ENCODE measurements at regions not wholly inside any gene's neighbourhood (a gene's known extent, or its start where the extent isn't known, plus 50 kb on each side); places are given as distances from the start of the nearest gene placed in this dataset.

DNA sequence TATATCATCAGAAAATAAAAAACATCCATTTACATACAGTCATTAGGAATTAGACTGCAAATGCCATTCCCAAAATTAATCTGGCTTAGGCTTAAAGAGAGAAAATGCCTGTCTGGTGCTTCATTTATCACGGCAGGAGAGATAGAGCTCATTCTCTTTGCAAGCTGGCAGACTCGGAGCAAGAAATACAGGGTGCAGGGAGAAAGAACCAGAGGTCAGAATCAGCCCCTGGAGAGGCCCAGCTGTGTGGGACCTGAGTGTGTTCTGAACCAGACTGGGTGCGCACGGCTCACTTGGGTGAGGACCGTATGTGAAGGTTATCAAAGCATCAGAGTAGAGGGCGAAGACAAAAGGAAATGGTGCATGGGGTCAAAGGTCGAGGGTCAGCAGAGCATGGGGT lies 227.8 kb downstream of the ACKR3 start:
- 75% methylated on average over 5 of the region's 7 CpGs for WGBS (ENCODE audit: insufficient coverage)
- ChIA-PET POLR2A (no interaction called here), CTCF (no interaction called here)
- Histone ChIP-seq H3K27me3 (replicated peaks in 2 of 5; ENCODE audit: control insufficient read depth in 4 of 5, insufficient read depth in 5 of 5, low read length in 4 of 5) (peaks cover 0 to 14% (median 7%) of the 10 kb centered on the region in 5 experiments), H3K4me1 (ENCODE audit: control extremely low read depth in 1 of 4, control insufficient read depth in 4 of 4, insufficient read depth in 4 of 4, low read length in 3 of 4) (no peaks in the 10 kb centered on the region), H3K9me3 (ENCODE audit: control extremely low read depth in 1 of 5, control insufficient read depth in 4 of 5, insufficient read depth in 2 of 5, low read depth in 1 of 5, low read length in 4 of 5) (peaks cover 0 to 4% (median 0%) of the 10 kb centered on the region in 5 experiments), H3K36me3 (ENCODE audit: control insufficient read depth in 4 of 4, insufficient read depth in 4 of 4, low read length in 3 of 4) (no peaks in the 10 kb centered on the region), H3K4me3 (ENCODE audit: control insufficient read depth in 1 of 7, extremely low read depth in 1 of 7, insufficient read depth in 4 of 7, low read depth in 2 of 7, low read length in 6 of 7) (no peak overlapping the region), H3K27ac (ENCODE audit: insufficient read depth in 1 of 2, low read depth in 1 of 2, low read length in 2 of 2, poor library complexity in 1 of 2, severe bottlenecking in 2 of 2) (no peak overlapping the region)
- no peak for DNase-seq

DNA sequence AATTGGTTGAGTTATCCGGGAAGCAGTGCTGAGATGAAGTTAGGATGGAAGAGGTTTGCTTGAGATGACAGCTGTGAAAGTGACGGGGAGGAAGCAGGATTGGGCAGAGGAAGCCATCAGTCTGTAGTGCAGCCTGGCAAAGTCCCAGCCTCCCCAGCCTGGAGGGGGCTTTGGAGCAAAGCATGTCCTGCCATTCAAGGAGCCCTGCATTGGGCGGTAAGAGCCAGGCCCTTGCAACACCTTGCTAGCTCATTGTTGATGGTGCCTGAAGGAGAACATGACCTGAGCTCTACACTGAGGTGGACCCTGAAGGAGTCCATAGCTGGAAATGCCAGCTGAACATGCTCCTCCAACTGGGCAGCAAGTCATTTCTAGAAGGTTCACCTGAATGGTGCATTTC lies 228.9 kb downstream of the ACKR3 start:
- Histone ChIP-seq H3K9me3 (ENCODE audit: control extremely low read depth in 1 of 5, control insufficient read depth in 4 of 5, insufficient read depth in 2 of 5, low read depth in 1 of 5, low read length in 4 of 5) (peaks cover 0 to 4% (median 0%) of the 10 kb centered on the region in 5 experiments), H3K27ac (ENCODE audit: insufficient read depth in 1 of 2, low read depth in 1 of 2, low read length in 2 of 2, poor library complexity in 1 of 2, severe bottlenecking in 2 of 2) (no peak overlapping the region), H3K4me1 (ENCODE audit: control extremely low read depth in 1 of 4, control insufficient read depth in 4 of 4, insufficient read depth in 4 of 4, low read length in 3 of 4) (no peaks in the 10 kb centered on the region), H3K36me3 (ENCODE audit: control insufficient read depth in 4 of 4, insufficient read depth in 4 of 4, low read length in 3 of 4) (no peaks in the 10 kb centered on the region), H3K4me3 (ENCODE audit: control insufficient read depth in 1 of 7, extremely low read depth in 1 of 7, insufficient read depth in 4 of 7, low read depth in 2 of 7, low read length in 6 of 7) (no peak overlapping the region), H3K27me3 (replicated peaks in 2 of 5; ENCODE audit: control insufficient read depth in 4 of 5, insufficient read depth in 5 of 5, low read length in 4 of 5) (peaks cover 0 to 19% (median 11%) of the 10 kb centered on the region in 5 experiments)
- ChIA-PET POLR2A (interaction anchor here (0.5 kb wide), 1 partner anchor 1277 kb away, joined by 3 read pairs; no protein-coding TSS in a partner anchor), CTCF (no interaction called here)
- 97% methylated on average over 3 of the region's 3 CpGs for WGBS (ENCODE audit: insufficient coverage)
- no peak for DNase-seq

DNA sequence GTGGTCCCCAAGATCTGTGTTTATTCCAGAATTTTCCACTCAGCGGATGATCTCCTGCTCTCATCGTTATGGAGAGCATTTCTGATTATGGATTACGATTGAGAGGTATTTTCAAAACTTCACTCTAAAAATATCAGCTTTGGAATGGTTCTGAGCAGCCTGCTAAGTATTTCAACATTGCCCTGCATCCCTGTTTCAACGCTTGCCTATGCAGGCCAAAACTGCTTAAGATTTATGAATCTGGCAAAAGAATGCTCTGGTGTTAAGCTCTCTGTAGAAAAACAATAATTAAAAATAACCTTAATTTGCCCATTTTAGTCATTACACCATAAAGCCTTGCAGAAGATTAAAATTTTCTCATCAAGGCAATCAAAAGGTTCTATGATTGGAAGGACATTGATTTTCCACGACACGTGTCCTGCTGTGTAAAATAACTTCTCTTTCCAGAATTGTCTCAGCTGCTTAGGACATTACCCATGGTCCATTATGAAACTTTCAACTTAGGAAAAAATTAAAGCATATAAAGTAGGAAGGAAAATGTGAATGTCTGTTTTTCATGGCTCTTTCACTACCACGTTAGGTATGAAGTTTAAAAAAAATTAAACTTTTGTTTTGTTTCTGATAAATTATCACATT lies 229.9 kb downstream of the ACKR3 start:
- no peak for DNase-seq
- Histone ChIP-seq H3K36me3 (ENCODE audit: control insufficient read depth in 4 of 4, insufficient read depth in 4 of 4, low read length in 3 of 4) (no peaks in the 10 kb centered on the region), H3K27ac (ENCODE audit: insufficient read depth in 1 of 2, low read depth in 1 of 2, low read length in 2 of 2, poor library complexity in 1 of 2, severe bottlenecking in 2 of 2) (no peak overlapping the region), H3K9me3 (ENCODE audit: control extremely low read depth in 1 of 5, control insufficient read depth in 4 of 5, insufficient read depth in 2 of 5, low read depth in 1 of 5, low read length in 4 of 5) (peaks cover 0 to 6% (median 0%) of the 10 kb centered on the region in 5 experiments), H3K4me1 (ENCODE audit: control extremely low read depth in 1 of 4, control insufficient read depth in 4 of 4, insufficient read depth in 4 of 4, low read length in 3 of 4) (no peaks in the 10 kb centered on the region), H3K4me3 (ENCODE audit: control insufficient read depth in 1 of 7, extremely low read depth in 1 of 7, insufficient read depth in 4 of 7, low read depth in 2 of 7, low read length in 6 of 7) (no peak overlapping the region), H3K27me3 (replicated peaks in 2 of 5; ENCODE audit: control insufficient read depth in 4 of 5, insufficient read depth in 5 of 5, low read length in 4 of 5) (peaks cover 0 to 23% (median 15%) of the 10 kb centered on the region in 5 experiments)
- ChIA-PET CTCF (no interaction called here), POLR2A (interaction anchor here (0.5 kb wide), 1 partner anchor 1278 kb away, joined by 3 read pairs; no protein-coding TSS in a partner anchor)
- 100% methylated on average over 1 of the region's 7 CpGs for WGBS (ENCODE audit: insufficient coverage)

DNA sequence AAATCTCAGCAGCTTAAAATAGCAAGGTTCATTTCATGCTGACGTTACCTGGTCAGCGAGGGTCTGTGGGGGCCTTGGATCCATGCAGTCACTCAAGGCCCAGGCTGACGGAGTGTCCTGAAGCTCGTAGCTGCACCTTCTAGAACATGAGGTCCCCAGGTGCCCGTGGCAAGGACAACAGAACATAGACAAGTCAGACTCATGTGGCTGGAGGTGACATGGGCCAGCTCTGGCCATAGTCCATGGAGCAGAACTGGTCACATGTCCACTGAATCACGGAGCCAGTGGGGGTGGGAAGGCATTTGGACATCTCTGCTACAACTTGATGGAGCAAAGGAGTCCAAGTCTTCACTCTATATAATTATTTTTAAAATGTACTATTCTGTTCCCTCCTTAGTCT lies 233.2 kb downstream of the ACKR3 start:
- H3K36me3 ChIP-seq (ENCODE audit: control insufficient read depth in 4 of 4, insufficient read depth in 4 of 4, low read length in 3 of 4) = no peaks in the 10 kb centered on the region
- ChIA-PET POLR2A (no interaction called here), CTCF (no interaction called here)
- 93% methylated on average over 5 of the region's 6 CpGs for WGBS (ENCODE audit: insufficient coverage)
- H3K27ac ChIP-seq (ENCODE audit: insufficient read depth in 1 of 2, low read depth in 1 of 2, low read length in 2 of 2, poor library complexity in 1 of 2, severe bottlenecking in 2 of 2) = no peak overlapping the region
- DNase-seq = no peak
- no peak overlapping the region for H3K4me3 ChIP-seq (ENCODE audit: control insufficient read depth in 1 of 7, extremely low read depth in 1 of 7, insufficient read depth in 4 of 7, low read depth in 2 of 7, low read length in 6 of 7)
- H3K9me3 ChIP-seq (ENCODE audit: control extremely low read depth in 1 of 5, control insufficient read depth in 4 of 5, insufficient read depth in 2 of 5, low read depth in 1 of 5, low read length in 4 of 5) = peaks cover 0 to 6% (median 2%) of the 10 kb centered on the region in 5 experiments
- no peaks in the 10 kb centered on the region for H3K4me1 ChIP-seq (ENCODE audit: control extremely low read depth in 1 of 4, control insufficient read depth in 4 of 4, insufficient read depth in 4 of 4, low read length in 3 of 4)
- H3K27me3 ChIP-seq (replicated peaks in 2 of 5; ENCODE audit: control insufficient read depth in 4 of 5, insufficient read depth in 5 of 5, low read length in 4 of 5) = peaks cover 0 to 27% (median 13%) of the 10 kb centered on the region in 5 experiments

DNA sequence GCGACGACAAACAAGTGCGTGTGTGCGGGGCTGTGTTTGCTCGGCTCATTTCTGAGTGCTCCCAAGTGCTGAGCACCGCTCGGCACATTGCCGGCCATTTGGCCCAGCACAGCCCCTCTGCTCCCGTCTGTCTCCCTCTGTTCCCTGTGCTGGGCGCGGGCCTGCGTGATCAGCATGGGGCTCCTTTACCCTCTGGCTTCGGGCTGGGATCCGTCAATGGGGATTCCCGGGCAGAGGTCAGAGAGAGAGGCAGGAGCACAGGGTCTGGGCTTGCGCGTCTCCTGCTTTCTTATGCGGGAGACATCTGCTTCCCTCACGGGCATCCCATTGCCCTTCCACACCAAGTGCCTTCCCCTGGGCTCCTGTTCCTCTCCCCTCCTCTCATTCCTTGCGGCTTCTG lies 234.0 kb downstream of the ACKR3 start:
- H3K27ac ChIP-seq (ENCODE audit: insufficient read depth in 1 of 2, low read depth in 1 of 2, low read length in 2 of 2, poor library complexity in 1 of 2, severe bottlenecking in 2 of 2) = no peak overlapping the region
- H3K9me3 ChIP-seq (ENCODE audit: control extremely low read depth in 1 of 5, control insufficient read depth in 4 of 5, insufficient read depth in 2 of 5, low read depth in 1 of 5, low read length in 4 of 5) = peaks cover 1 to 12% (median 9%) of the 10 kb centered on the region in 5 experiments
- 70% methylated on average over 19 of the region's 20 CpGs for WGBS (ENCODE audit: insufficient coverage)
- H3K27me3 ChIP-seq (replicated peaks in 2 of 5; ENCODE audit: control insufficient read depth in 4 of 5, insufficient read depth in 5 of 5, low read length in 4 of 5) = peaks cover 0 to 27% (median 13%) of the 10 kb centered on the region in 5 experiments
- no peak for DNase-seq
- no peaks in the 10 kb centered on the region for H3K4me1 ChIP-seq (ENCODE audit: control extremely low read depth in 1 of 4, control insufficient read depth in 4 of 4, insufficient read depth in 4 of 4, low read length in 3 of 4)
- CTCF ChIA-PET = no interaction called here
- no peak overlapping the region for H3K4me3 ChIP-seq (ENCODE audit: control insufficient read depth in 1 of 7, extremely low read depth in 1 of 7, insufficient read depth in 4 of 7, low read depth in 2 of 7, low read length in 6 of 7)
- no peaks in the 10 kb centered on the region for H3K36me3 ChIP-seq (ENCODE audit: control insufficient read depth in 4 of 4, insufficient read depth in 4 of 4, low read length in 3 of 4)
- POLR2A ChIA-PET = no interaction called here

DNA sequence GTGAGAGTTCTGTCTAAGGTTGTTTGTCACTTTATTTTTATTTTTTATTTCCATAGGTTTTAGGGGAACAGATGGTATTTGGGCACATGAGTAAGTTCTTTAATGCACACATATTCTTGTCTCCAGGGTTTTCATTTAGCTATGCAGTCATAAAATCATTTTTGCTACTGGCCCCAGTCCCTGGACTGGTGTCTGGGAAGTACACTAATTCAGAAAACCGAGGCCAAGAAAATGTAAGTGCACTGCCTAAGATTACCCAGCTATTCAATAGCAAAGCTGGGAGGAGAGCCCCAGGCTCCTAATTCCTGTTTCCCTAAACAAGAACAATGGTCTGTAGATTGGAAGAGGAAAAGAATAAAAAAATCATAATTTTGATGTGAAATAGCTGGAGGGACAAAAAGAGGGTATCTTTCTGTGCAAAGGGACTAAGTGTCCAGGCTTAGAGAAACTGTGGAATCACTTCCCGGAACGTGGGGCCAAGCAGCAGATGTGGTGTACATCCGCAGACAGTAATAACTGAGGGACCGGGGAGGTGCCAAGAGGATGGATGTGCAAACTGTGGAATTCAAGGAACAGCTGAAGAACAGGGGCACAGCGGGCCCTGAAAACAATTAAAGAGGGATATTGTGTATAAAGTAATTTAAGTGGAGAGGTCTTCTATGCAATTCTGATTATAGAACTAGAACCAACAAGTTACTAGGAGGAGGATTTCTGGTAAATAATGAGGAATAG lies 236.3 kb downstream of the ACKR3 start:
- no peaks in the 10 kb centered on the region for H3K4me1 ChIP-seq (ENCODE audit: control extremely low read depth in 1 of 4, control insufficient read depth in 4 of 4, insufficient read depth in 4 of 4, low read length in 3 of 4)
- peaks cover 0 to 27% (median 9%) of the 10 kb centered on the region in 5 experiments for H3K27me3 ChIP-seq (replicated peaks in 2 of 5; ENCODE audit: control insufficient read depth in 4 of 5, insufficient read depth in 5 of 5, low read length in 4 of 5)
- no peak overlapping the region for H3K27ac ChIP-seq (ENCODE audit: insufficient read depth in 1 of 2, low read depth in 1 of 2, low read length in 2 of 2, poor library complexity in 1 of 2, severe bottlenecking in 2 of 2)
- ChIA-PET CTCF (no interaction called here), POLR2A (no interaction called here)
- no peak overlapping the region for H3K4me3 ChIP-seq (ENCODE audit: control insufficient read depth in 1 of 7, extremely low read depth in 1 of 7, insufficient read depth in 4 of 7, low read depth in 2 of 7, low read length in 6 of 7)
- peaks cover 0 to 17% (median 15%) of the 10 kb centered on the region in 5 experiments for H3K9me3 ChIP-seq (ENCODE audit: control extremely low read depth in 1 of 5, control insufficient read depth in 4 of 5, insufficient read depth in 2 of 5, low read depth in 1 of 5, low read length in 4 of 5)
- DNase-seq = no peak
- H3K36me3 ChIP-seq (ENCODE audit: control insufficient read depth in 4 of 4, insufficient read depth in 4 of 4, low read length in 3 of 4) = no peaks in the 10 kb centered on the region
- WGBS (ENCODE audit: insufficient coverage) = 100% methylated on average over 4 of the region's 6 CpGs

DNA sequence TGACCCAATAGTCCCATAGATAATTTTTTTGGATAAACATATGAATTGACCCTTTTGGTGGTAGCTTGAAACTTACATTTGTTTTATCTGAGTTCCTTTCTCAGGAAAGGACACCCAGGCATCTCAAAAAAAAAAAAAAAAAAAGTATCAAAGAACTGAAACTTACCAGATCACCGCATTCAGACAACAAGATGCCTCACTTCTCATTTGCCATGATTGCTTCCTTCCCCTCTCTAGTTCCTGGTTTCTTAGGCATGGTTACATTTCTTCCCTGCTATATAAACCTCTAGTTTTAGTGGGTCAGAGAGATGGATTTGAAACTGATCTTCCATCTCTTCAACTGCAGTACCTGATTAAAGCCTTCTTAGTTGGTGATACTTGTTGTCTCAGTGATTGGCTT lies 240.1 kb downstream of the ACKR3 start:
- Histone ChIP-seq H3K9me3 (ENCODE audit: control extremely low read depth in 1 of 5, control insufficient read depth in 4 of 5, insufficient read depth in 2 of 5, low read depth in 1 of 5, low read length in 4 of 5) (peaks cover 0 to 17% (median 15%) of the 10 kb centered on the region in 5 experiments), H3K36me3 (ENCODE audit: control insufficient read depth in 4 of 4, insufficient read depth in 4 of 4, low read length in 3 of 4) (no peaks in the 10 kb centered on the region), H3K4me3 (ENCODE audit: control insufficient read depth in 1 of 7, extremely low read depth in 1 of 7, insufficient read depth in 4 of 7, low read depth in 2 of 7, low read length in 6 of 7) (no peak overlapping the region), H3K27me3 (replicated peaks in 2 of 5; ENCODE audit: control insufficient read depth in 4 of 5, insufficient read depth in 5 of 5, low read length in 4 of 5) (peaks cover 0 to 10% (median 0%) of the 10 kb centered on the region in 5 experiments), H3K4me1 (ENCODE audit: control extremely low read depth in 1 of 4, control insufficient read depth in 4 of 4, insufficient read depth in 4 of 4, low read length in 3 of 4) (no peaks in the 10 kb centered on the region), H3K27ac (ENCODE audit: insufficient read depth in 1 of 2, low read depth in 1 of 2, low read length in 2 of 2, poor library complexity in 1 of 2, severe bottlenecking in 2 of 2) (no peak overlapping the region)
- ChIA-PET POLR2A (no interaction called here), CTCF (no interaction called here)
- DNase-seq = no peak
- WGBS (ENCODE audit: insufficient coverage) = no CpG with 5 or more reads among the region's 1 CpG
